ENCODE measurements at regions not wholly inside any gene's neighbourhood (a gene's known extent, or its start where the extent isn't known, plus 50 kb on each side); places are given as distances from the start of the nearest gene placed in this dataset.

DNA sequence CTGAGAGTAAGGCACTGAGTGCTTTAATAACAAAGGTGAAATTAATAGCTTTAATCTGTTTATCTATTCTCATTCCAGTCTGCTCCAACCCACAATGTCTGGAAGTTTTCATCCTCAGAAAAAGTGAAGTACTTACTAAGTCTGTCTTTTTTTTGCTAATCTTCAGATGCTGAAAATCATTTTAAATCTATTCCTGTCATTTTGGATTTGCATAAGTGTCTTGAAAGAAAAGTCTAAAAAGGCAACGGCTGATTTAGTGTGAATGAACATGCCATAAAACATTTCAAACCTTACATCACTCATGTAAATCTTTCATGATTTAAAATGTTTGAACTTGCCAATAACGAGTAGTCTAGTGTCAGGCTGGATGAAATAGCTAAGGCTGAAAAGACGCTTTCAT lies 685.6 kb downstream of the RPS29 start:
- Mint-ChIP-seq H3K9me3 (ENCODE audit: unreplicated experiment) (no peaks in the 10 kb centered on the region), H3K4me3 (ENCODE audit: unreplicated experiment) (no peak overlapping the region)

DNA sequence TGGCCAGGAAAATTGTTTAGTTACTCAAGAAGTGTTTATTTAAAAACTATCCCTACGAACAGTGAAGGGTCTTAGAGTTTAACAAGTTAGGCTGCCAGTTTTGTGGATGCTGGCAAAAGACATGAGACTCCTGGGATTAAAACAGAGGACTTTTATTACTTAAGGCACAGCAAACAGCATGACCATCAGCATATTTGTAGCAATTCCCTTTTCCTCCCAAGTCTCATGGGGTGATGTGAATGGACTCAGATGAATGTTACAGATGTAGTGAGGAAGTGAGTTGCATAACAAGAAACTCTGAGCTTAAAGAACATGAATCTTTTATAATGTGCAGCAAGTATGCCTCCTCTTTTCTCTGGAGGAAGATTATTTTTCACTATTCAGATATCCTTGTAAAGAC lies 695.8 kb downstream of the RPS29 start:
- TF ChIP-seq, protein P1, sequence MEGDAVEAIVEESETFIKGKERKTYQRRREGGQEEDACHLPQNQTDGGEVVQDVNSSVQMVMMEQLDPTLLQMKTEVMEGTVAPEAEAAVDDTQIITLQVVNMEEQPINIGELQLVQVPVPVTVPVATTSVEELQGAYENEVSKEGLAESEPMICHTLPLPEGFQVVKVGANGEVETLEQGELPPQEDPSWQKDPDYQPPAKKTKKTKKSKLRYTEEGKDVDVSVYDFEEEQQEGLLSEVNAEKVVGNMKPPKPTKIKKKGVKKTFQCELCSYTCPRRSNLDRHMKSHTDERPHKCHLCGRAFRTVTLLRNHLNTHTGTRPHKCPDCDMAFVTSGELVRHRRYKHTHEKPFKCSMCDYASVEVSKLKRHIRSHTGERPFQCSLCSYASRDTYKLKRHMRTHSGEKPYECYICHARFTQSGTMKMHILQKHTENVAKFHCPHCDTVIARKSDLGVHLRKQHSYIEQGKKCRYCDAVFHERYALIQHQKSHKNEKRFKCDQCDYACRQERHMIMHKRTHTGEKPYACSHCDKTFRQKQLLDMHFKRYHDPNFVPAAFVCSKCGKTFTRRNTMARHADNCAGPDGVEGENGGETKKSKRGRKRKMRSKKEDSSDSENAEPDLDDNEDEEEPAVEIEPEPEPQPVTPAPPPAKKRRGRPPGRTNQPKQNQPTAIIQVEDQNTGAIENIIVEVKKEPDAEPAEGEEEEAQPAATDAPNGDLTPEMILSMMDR (IDR thresholded peaks at IDR 0.05; ENCODE audit: unreplicated experiment), result no peak
- no peaks in the 10 kb centered on the region for H3K4me1 Mint-ChIP-seq (ENCODE audit: unreplicated experiment)
- H3K27me3 Mint-ChIP-seq (ENCODE audit: unreplicated experiment), result no peaks in the 10 kb centered on the region
- no peak for DNase-seq (ENCODE audit: low spot score)
- no peak overlapping the region for H3K4me3 Mint-ChIP-seq (ENCODE audit: unreplicated experiment)
- no peaks in the 10 kb centered on the region for H3K9me3 Mint-ChIP-seq (ENCODE audit: unreplicated experiment)
- no peaks in the 10 kb centered on the region for H3K36me3 Mint-ChIP-seq (ENCODE audit: low read depth, unreplicated experiment)
- no peak overlapping the region for H3K27ac Mint-ChIP-seq (ENCODE audit: unreplicated experiment)

More for the DNA sequence above, 685.6 kb downstream of the RPS29 start:
- Mint-ChIP-seq H3K27ac (ENCODE audit: unreplicated experiment) (no peak overlapping the region), H3K4me1 (ENCODE audit: unreplicated experiment) (no peaks in the 10 kb centered on the region), H3K27me3 (ENCODE audit: unreplicated experiment) (no peaks in the 10 kb centered on the region), H3K36me3 (ENCODE audit: low read depth, unreplicated experiment) (no peaks in the 10 kb centered on the region)
- no peak for DNase-seq (ENCODE audit: low spot score)
- TF ChIP-seq, protein P1 (IDR thresholded peaks at IDR 0.05; ENCODE audit: unreplicated experiment), result no peak

DNA sequence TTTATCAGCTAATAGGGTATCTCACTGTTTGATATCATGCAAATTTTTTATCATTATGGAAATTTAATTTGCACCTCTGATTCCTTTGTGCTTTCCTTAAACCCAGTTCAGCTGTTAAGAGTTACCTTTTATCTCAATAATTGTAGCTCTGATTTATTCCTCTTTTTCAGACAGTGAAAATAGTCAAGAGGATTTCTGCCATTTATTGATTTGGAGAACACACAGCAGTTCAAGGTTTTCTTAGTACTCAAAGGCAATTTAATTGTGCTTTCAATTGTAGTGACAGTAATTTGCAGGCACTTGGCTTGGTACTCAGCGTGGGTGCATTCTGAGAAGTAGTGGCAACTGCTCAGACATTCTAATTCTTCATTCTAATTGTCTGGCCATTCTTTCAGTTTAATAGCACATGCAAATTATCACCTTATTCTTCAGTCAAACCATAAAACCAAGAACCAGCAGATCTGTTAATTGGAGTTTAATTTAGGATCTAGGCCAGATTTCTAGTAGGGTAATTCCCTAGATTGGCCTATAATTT lies 709.3 kb downstream of the RPS29 start:
- Mint-ChIP-seq H3K4me3 (ENCODE audit: unreplicated experiment) (no peak overlapping the region), H3K27ac (ENCODE audit: unreplicated experiment) (no peak overlapping the region), H3K4me1 (ENCODE audit: unreplicated experiment) (no peaks in the 10 kb centered on the region), H3K27me3 (ENCODE audit: unreplicated experiment) (no peaks in the 10 kb centered on the region), H3K9me3 (ENCODE audit: unreplicated experiment) (no peaks in the 10 kb centered on the region), H3K36me3 (ENCODE audit: low read depth, unreplicated experiment) (no peaks in the 10 kb centered on the region)
- DNase-seq (ENCODE audit: low spot score), result no peak
- TF ChIP-seq, protein P1 (IDR thresholded peaks at IDR 0.05; ENCODE audit: unreplicated experiment), result no peak

DNA sequence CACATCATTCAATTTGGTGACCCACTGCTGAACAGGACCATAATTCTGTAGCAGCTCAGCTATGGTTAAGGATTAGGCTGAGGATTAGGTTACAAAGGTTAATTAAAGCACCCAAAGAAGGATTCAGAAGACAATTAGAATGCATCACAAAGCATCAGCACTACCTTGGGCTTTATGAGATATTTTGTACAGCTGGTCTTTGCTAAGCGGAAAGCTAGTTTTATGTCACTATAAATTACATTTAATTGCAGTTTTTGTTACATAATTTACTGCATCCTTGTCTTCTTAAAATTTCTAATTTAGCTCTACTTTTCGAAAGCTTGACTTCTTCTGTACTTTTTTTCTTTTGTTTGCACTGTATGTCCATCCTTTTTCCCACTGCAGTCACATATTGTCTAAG lies 711.5 kb downstream of the RPS29 start:
- Mint-ChIP-seq H3K36me3 (ENCODE audit: low read depth, unreplicated experiment) (no peaks in the 10 kb centered on the region), H3K9me3 (ENCODE audit: unreplicated experiment) (no peaks in the 10 kb centered on the region)

DNA sequence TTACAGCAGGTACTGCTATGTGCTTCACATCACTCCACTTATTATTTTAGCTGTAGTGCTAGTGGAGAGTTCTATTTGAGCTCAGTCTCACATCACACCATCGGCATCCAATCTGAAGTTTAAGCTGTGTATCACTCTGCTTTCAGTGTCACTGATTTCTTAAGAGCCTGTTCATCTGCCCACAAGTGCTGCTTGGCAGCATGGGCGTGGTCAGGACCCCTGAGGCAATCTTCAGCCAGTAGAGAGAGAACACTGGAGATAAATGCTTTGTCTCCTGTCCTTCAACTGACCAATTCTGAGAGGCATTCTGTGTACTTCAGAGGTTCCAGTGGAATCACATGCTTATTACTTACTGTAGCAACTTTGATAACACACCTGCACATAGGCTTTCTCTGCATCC lies 728.8 kb downstream of the RPS29 start:
- no peak for DNase-seq (ENCODE audit: low spot score)
- Mint-ChIP-seq H3K4me3 (ENCODE audit: unreplicated experiment) (no peak overlapping the region), H3K4me1 (ENCODE audit: unreplicated experiment) (no peaks in the 10 kb centered on the region), H3K27me3 (ENCODE audit: unreplicated experiment) (no peaks in the 10 kb centered on the region), H3K36me3 (ENCODE audit: low read depth, unreplicated experiment) (no peaks in the 10 kb centered on the region), H3K27ac (ENCODE audit: unreplicated experiment) (no peak overlapping the region), H3K9me3 (ENCODE audit: unreplicated experiment) (no peaks in the 10 kb centered on the region)
- TF ChIP-seq, protein P1 (IDR thresholded peaks at IDR 0.05; ENCODE audit: unreplicated experiment), result no peak

More for the DNA sequence above, 711.5 kb downstream of the RPS29 start:
- no peak overlapping the region for H3K27ac Mint-ChIP-seq (ENCODE audit: unreplicated experiment)
- no peaks in the 10 kb centered on the region for H3K4me1 Mint-ChIP-seq (ENCODE audit: unreplicated experiment)
- TF ChIP-seq, protein P1 (IDR thresholded peaks at IDR 0.05; ENCODE audit: unreplicated experiment), result no peak
- no peaks in the 10 kb centered on the region for H3K27me3 Mint-ChIP-seq (ENCODE audit: unreplicated experiment)
- DNase-seq (ENCODE audit: low spot score), result no peak
- H3K4me3 Mint-ChIP-seq (ENCODE audit: unreplicated experiment), result no peak overlapping the region

Measured in endothelial cell (in vitro differentiated cells).